Calu3 (cell line): ENCODE measurements at regions not wholly inside any gene's neighbourhood (a gene's known extent, or its start where the extent isn't known, plus 50 kb on each side); places are given as distances from the start of the nearest gene placed in this dataset.

Experiments used
- BruUV-seq: library from RNA; stranded (reverse); fragments of 400-500 nt; replicated peaks from 2 replicates; lab custom pipeline; 2021; lab: Mats Ljungman, UMichigan
- CTCF ChIA-PET: fragments of 300-600 bp; sonication (Branson Sonifier 250); formaldehyde crosslinking; loops from one replicate; lab custom pipeline; 2022; ENCODE audit warnings: antibody characterized with exemption; lab: Charles Lee
- DNase-seq: peaks from one replicate; pipeline ENCODE4 v3.0.0; 2022
- H3K27ac Mint-ChIP-seq: one replicate; pipeline ENCODE4 v1.8.0; 2022; ENCODE audit warnings: mixed read lengths; ENCODE audit not compliant: unreplicated experiment
- H3K27me3 Mint-ChIP-seq: one replicate; pipeline ENCODE4 v1.8.0; 2022; ENCODE audit warnings: mixed read lengths; ENCODE audit not compliant: unreplicated experiment
- H3K36me3 Mint-ChIP-seq: one replicate; pipeline ENCODE4 v1.8.0; 2022; ENCODE audit warnings: mild to moderate bottlenecking, moderate library complexity, mixed read lengths; ENCODE audit not compliant: insufficient read depth, unreplicated experiment
- H3K4me1 Mint-ChIP-seq: one replicate; pipeline ENCODE4 v1.8.0; 2022; ENCODE audit warnings: mild to moderate bottlenecking, low read depth, mixed read lengths; ENCODE audit not compliant: unreplicated experiment
- H3K4me3 Mint-ChIP-seq: one replicate; pipeline ENCODE4 v1.8.0; 2022; ENCODE audit warnings: mild to moderate bottlenecking, low read depth, moderate library complexity, mixed read lengths; ENCODE audit not compliant: unreplicated experiment
- H3K9me3 Mint-ChIP-seq: one replicate; pipeline ENCODE4 v1.8.0; 2022; ENCODE audit warnings: low read depth, mixed read lengths; ENCODE audit not compliant: unreplicated experiment
- CTCF ChIP-seq: fragments of 200-600 bp; IDR thresholded peaks from one replicate; pipeline ENCODE4 v1.8.0; 2022; ENCODE audit warnings: antibody characterized with exemption; ENCODE audit not compliant: unreplicated experiment
- intact Hi-C: fragments of 100-400 bp; cut with micrococcal nuclease; formaldehyde crosslinking; loops from one replicate; pipeline ENCODE4 v1.10.0; 2022; ENCODE audit not compliant: unreplicated experiment

DNA sequence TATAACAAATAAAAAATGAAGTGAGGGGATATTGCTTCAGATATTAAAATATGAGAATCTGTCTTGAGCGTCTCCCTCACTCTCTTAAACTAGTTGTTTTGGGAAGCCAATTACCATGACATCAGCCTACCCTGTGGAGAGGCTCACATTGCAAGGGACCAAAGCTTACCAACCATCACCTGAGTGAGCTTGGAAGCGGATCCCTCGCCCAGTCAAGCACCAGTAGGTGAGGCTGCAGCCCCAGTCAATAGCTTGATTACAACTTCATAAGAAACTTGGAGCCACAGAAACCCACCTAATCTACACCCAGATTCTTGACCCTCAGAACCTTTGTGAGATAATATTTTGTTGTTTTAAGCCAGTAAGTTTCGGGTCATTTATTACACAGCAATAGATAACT lies 206.2 kb downstream of the CEMIP2 start:
- H3K27me3 Mint-ChIP-seq = no peaks in the 10 kb centered on the region
- no peaks in the 10 kb centered on the region for H3K36me3 Mint-ChIP-seq
- no peaks in the 10 kb centered on the region for H3K9me3 Mint-ChIP-seq
- intact Hi-C loops = no loop called here
- CTCF ChIA-PET = no interaction called here
- H3K4me1 Mint-ChIP-seq = peaks cover 8% of the 10 kb centered on the region
- no peak overlapping the region for H3K27ac Mint-ChIP-seq
- TF ChIP-seq CTCF = no peak
- no peak overlapping the region for H3K4me3 Mint-ChIP-seq
- no TSS peak for BruUV-seq
- no peak for DNase-seq

DNA sequence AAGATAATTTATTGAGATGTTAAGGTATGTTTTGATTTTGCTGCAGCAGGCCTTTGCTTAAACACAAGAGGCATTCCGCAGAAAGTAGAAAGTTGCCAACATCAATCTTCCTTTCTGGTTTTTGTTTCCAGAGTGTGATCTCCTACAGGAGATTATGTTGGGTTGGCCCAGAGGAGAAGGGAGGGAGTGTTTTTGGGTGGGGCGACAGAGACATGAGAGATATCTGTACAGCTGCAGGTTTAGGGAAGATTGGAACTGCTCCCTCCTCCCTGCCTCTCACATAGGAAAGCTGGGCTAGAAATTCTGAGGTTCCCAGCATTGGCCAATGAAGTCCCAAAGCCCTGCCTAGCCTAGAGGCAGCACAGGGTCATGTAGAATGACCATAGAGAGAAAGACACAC lies 211.0 kb downstream of the CEMIP2 start:
- no peak overlapping the region for H3K4me3 Mint-ChIP-seq
- BruUV-seq = no TSS peak
- CTCF ChIA-PET = no interaction called here
- DNase-seq = no peak
- H3K27ac Mint-ChIP-seq = no peak overlapping the region
- H3K36me3 Mint-ChIP-seq = no peaks in the 10 kb centered on the region
- no peak for TF ChIP-seq CTCF
- H3K9me3 Mint-ChIP-seq = no peaks in the 10 kb centered on the region
- H3K4me1 Mint-ChIP-seq = peaks cover 5% of the 10 kb centered on the region
- H3K27me3 Mint-ChIP-seq = no peaks in the 10 kb centered on the region
- intact Hi-C loops = loop anchor here (10.0 kb wide), 1 partner anchor 113 kb away; no protein-coding TSS in a partner anchor

GRCh38 chr9:71552480-71552879 lies 215.8 kb downstream of the CEMIP2 start:
- intact Hi-C loops = loop anchor here (10.0 kb wide), 1 partner anchor 108 kb away; no protein-coding TSS in a partner anchor
- no TSS peak for BruUV-seq
- DNase-seq = peak; percentile 9
- Mint-ChIP-seq H3K27ac (no peak overlapping the region), H3K36me3 (no peaks in the 10 kb centered on the region), H3K9me3 (no peaks in the 10 kb centered on the region), H3K4me1 (peaks cover 9% of the 10 kb centered on the region), H3K4me3 (no peak overlapping the region), H3K27me3 (no peaks in the 10 kb centered on the region)
- no peak for TF ChIP-seq CTCF
- CTCF ChIA-PET = no interaction called here

- TF ChIP-seq CTCF = no peak
- intact Hi-C loops = no loop called here
- BruUV-seq = no TSS peak
- H3K27me3 Mint-ChIP-seq = no peaks in the 10 kb centered on the region
- no peak for DNase-seq
- no peaks in the 10 kb centered on the region for H3K36me3 Mint-ChIP-seq
- peaks cover 9% of the 10 kb centered on the region for H3K4me1 Mint-ChIP-seq
- CTCF ChIA-PET = no interaction called here
- H3K27ac Mint-ChIP-seq = no peak overlapping the region
- H3K4me3 Mint-ChIP-seq = no peak overlapping the region
- no peaks in the 10 kb centered on the region for H3K9me3 Mint-ChIP-seq
Observed at GRCh38 chr9:71549023-71549422, 219.3 kb downstream of the CEMIP2 start.
